Pancreas (tissue), 10 donors: ENCODE measurements at regions not wholly inside any gene's neighbourhood (a gene's known extent, or its start where the extent isn't known, plus 50 kb on each side); places are given as distances from the start of the nearest gene placed in this dataset.

Experiments
- ATAC-seq, 4 donors: fragments of 200-7000 bp; cut with Tn5 transposase; one replicate each; pipeline versions ENCODE4 v1.8.0 to v1.9.1; 2020; ENCODE audit warnings: mild to moderate bottlenecking in 4 of 4, moderate library complexity in 4 of 4
- DNase-seq, 6 donors: peaks; one replicate each; pipeline ENCODE4 v3.0.0-alpha.2; 2020
- FAIRE-seq: peaks from 2 replicates; lab custom pipeline; 2012; peaks lifted over from hg19 to GRCh38; lab: Jason Lieb, UNC
- H3K27ac ChIP-seq, 4 donors: fragments of 200-600 bp; sonication (generic); 1 replicate in 3 of 4; 2 replicates in 1 of 4; pipeline versions ENCODE4 v1.5.0 to v1.8.0; 2020
- H3K27me3 ChIP-seq, 4 donors: fragments of 200-600 bp; one replicate each; pipeline ENCODE4 v1.8.0; 2021
- H3K36me3 ChIP-seq, 3 donors: fragments of 200-600 bp; sonication (generic) in 1 of 3; one replicate each; pipeline versions ENCODE4 v1.5.0 to v1.8.0; 2020 to 2021
- H3K4me1 ChIP-seq, 3 donors: fragments of 200-600 bp; one replicate each; pipeline ENCODE4 v1.8.0; 2021
- H3K4me3 ChIP-seq, 4 donors: fragments of 200-600 bp; sonication (generic) in 2 of 4; one replicate each; pipeline versions ENCODE4 v1.5.0 to v1.8.0; 2020 to 2021
- H3K9me3 ChIP-seq, 4 donors: fragments of 200-600 bp; one replicate each; pipeline ENCODE4 v1.8.0; 2021
- CTCF ChIP-seq, 4 donors: fragments of 200-600 bp; sonication (generic) in 3 of 4; IDR thresholded peaks; one replicate each; pipeline versions ENCODE4 v1.5.0 to v1.8.0; 2021; ENCODE audit warnings: antibody characterized with exemption in 4 of 4
- WGBS, 2 donors: extraction: QIAGEN DNeasy Blood & Tissue Kit; methylation state at CpG; one replicate each; pipeline ENCODE4 v1.1.7; 2013; 5-methylcytosine and 5-hydroxymethylcytosine counted together
- intact Hi-C, 3 donors: fragments of 100-400 bp; cut with DNase I; formaldehyde crosslinking; loops; one replicate each; pipeline versions ENCODE4 v1.11.1 to v1.14.2; 2022
- donor health status: healthy with polysubstance abuse.
- donor health status: DM: no; HTN: no; CAD: no; lungs with moderate emphysema.
- donor health status: DM: no; HTN: no; CAD: no.
- donor health status: control.
- donor health status: control.
- donor health status: Bipolar disorder and iron deficiency.
- donor health status: DM: yes; HTN: yes; CAD: no.
- donor health status: DM: no; HTN: no; CAD: no.
- donor health status: DM: no; HTN: no; CAD: no.
- donor health status: DM: yes; HTN: yes; CAD: no.

DNA sequence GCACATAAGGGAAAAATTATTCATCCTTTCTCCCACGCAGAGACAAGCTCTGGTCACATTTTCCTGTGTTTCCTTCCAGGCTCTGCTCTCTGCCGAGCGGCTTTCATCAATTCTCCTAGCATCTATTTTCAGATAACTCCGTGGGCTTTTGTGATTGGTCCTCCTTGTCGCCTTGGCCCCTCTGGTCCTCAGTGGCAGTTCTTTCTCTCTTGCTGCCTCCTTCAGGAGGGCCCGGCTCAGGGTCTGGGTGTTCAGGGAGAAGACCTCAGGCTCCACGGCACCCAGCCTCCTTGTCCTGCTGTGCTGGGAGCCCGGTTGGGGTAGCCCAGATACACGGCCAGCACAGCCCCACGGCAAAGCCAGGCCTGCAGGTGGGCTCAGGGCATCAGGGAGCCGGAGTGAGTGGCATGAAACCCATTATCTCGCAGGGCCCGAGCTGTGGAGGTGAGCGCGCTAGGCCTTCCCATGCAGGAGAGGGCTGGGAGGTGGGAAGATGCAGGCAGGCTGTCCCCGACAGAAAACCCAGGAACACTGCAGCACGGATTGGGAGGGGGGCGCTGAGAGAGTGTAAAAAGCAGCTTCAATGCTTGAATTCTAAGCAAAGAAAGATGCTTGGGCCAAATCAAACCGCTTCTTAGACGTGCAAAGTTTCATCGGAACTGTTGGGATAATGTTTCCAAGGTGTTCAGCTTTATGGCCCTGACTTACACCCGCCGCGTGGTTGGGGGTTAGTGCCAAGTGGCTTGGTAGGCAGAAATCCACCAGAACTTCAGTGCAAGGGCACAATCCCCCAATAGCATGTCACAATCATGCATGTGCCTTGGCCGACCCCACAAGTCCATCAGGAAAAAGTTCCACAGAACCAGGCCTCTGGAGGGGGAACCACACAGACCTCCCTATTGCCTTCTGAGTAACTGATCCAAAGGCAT lies 81.9 kb upstream of the WNT7B start:
- Histone ChIP-seq H3K4me3 (peak overlapping the region in 2 of 4 donors; percentile 71 to 78), H3K27me3 (no peaks in the 10 kb centered on the region), H3K36me3 (no peaks in the 10 kb centered on the region), H3K4me1 (peaks cover 50 to 69% (median 51%) of the 10 kb centered on the region in 3 donors), H3K27ac (peak overlapping the region; percentile 53 to 99 (median 98)), H3K9me3 (no peaks in the 10 kb centered on the region)
- 69 to 76% methylated on average over 25 of the region's 25 CpGs for WGBS, 2 donors
- peak; percentile 2 to 63 (median 30) for DNase-seq
- intact Hi-C loops, result no loop called here
- no peak for FAIRE-seq
- ATAC-seq, result no peak
- TF ChIP-seq CTCF (IDR thresholded peaks at IDR 0.05), result no peak

- peak overlapping the region in 1 of 4 donors; percentile 99 for H3K27ac ChIP-seq
These were observed 83.5 kb upstream of the WNT7B start for GRCh38 chr22:46060292-46061123.

GRCh38 chr22:46061124-46061500 lies 84.2 kb upstream of the WNT7B start:
- Histone ChIP-seq H3K4me3 (no peak overlapping the region), H3K9me3 (no peaks in the 10 kb centered on the region)
- FAIRE-seq, result no peak

More at GRCh38 chr22:46060292-46061123, 83.5 kb upstream of the WNT7B start:
- 74 to 80% methylated on average over 14 of the region's 14 CpGs for WGBS, 2 donors
- ATAC-seq, result no peak
- peaks cover 55 to 77% (median 55%) of the 10 kb centered on the region in 3 donors for H3K4me1 ChIP-seq
- H3K27me3 ChIP-seq, result no peaks in the 10 kb centered on the region
- H3K9me3 ChIP-seq, result no peaks in the 10 kb centered on the region
- no peak for TF ChIP-seq CTCF (IDR thresholded peaks at IDR 0.05)
- DNase-seq, result no peak
- FAIRE-seq, result no peak
- H3K4me3 ChIP-seq, result no peak overlapping the region
- no peaks in the 10 kb centered on the region for H3K36me3 ChIP-seq
- intact Hi-C loops, result no loop called here

GRCh38 chr22:46061501-46062231 lies 84.7 kb upstream of the WNT7B start:
- TF ChIP-seq CTCF (IDR thresholded peaks at IDR 0.05), result no peak
- DNase-seq (peak in 5 of 6 donors; percentile 20 to 80 (median 59)), FAIRE-seq (no peak), ATAC-seq (no peak)
- intact Hi-C loops, result no loop called here
- 78 to 82% methylated on average over 52 to 79 of the region's 79 CpGs for WGBS, 2 donors
- H3K36me3 ChIP-seq, result no peaks in the 10 kb centered on the region
- H3K9me3 ChIP-seq, result no peaks in the 10 kb centered on the region
- no peak overlapping the region for H3K4me3 ChIP-seq
- peak overlapping the region in 2 of 4 donors; percentile 100 for H3K27ac ChIP-seq
- H3K27me3 ChIP-seq, result no peaks in the 10 kb centered on the region
- H3K4me1 ChIP-seq, result peaks cover 58 to 76% (median 60%) of the 10 kb centered on the region in 3 donors

More at GRCh38 chr22:46061124-46061500, 84.2 kb upstream of the WNT7B start:
- H3K27me3 ChIP-seq, result no peaks in the 10 kb centered on the region
- H3K4me1 ChIP-seq, result peaks cover 54 to 77% (median 56%) of the 10 kb centered on the region in 3 donors
- 78% methylated on average over 31 to 38 of the region's 38 CpGs for WGBS, 2 donors
- peak in 2 of 6 donors; percentile 1 to 26 for DNase-seq
- peak overlapping the region in 1 of 4 donors; percentile 100 for H3K27ac ChIP-seq
- intact Hi-C loops, result no loop called here
- ATAC-seq, result no peak
- no peaks in the 10 kb centered on the region for H3K36me3 ChIP-seq
- no peak for TF ChIP-seq CTCF (IDR thresholded peaks at IDR 0.05)
